Liver (tissue), 3 donors: ENCODE measurements at regions not wholly inside any gene's neighbourhood (a gene's known extent, or its start where the extent isn't known, plus 50 kb on each side); places are given as distances from the start of the nearest gene placed in this dataset.

Source experiments
- CTCF ChIP-seq: fragments of 150-350 bp; IDR thresholded peaks from 2 replicates; pipeline ENCODE4 v1.5.1; 2017; ENCODE audit warnings: improper control_type of control experiment, low read depth, low read length; ENCODE audit not compliant: missing input control
- EGR1 ChIP-seq, 2 donors: IDR thresholded peaks; 2 replicates each; pipeline ENCODE4 v1.6.1; 2016 to 2018; ENCODE audit warnings: antibody characterized with exemption in 2 of 2, low read depth in 2 of 2
- GABPA ChIP-seq, 2 donors: IDR thresholded peaks in 1 of 2; conservative IDR thresholded peaks in 1 of 2; 2 replicates each; pipeline ENCODE4 v1.6.1; 2016; ENCODE audit warnings: antibody characterized with exemption in 2 of 2, mild to moderate bottlenecking in 1 of 2, moderate library complexity in 1 of 2
- NR2F2 ChIP-seq: IDR thresholded peaks from 2 replicates; pipeline ENCODE4 v1.6.1; 2016; ENCODE audit warnings: antibody characterized with exemption
- RAD21 ChIP-seq, 2 donors: IDR thresholded peaks; 2 replicates each; pipeline ENCODE4 v1.6.1; 2016; ENCODE audit warnings: antibody characterized with exemption in 2 of 2, mild to moderate bottlenecking in 2 of 2
- REST ChIP-seq: IDR thresholded peaks from 2 replicates; pipeline ENCODE4 v1.6.1; 2016; ENCODE audit warnings: antibody characterized with exemption, mild to moderate bottlenecking
- SP1 ChIP-seq: IDR thresholded peaks from 2 replicates; pipeline ENCODE4 v1.6.1; 2018; ENCODE audit warnings: antibody characterized with exemption, mild to moderate bottlenecking
- TAF1 ChIP-seq: conservative IDR thresholded peaks from 2 replicates; pipeline ENCODE4 v1.6.1; 2016; ENCODE audit warnings: antibody characterized with exemption, mild to moderate bottlenecking
- YY1 ChIP-seq: IDR thresholded peaks from 2 replicates; pipeline ENCODE4 v1.6.1; 2016; ENCODE audit warnings: antibody characterized with exemption, mild to moderate bottlenecking
- ZBTB33 ChIP-seq: IDR thresholded peaks from 2 replicates; pipeline ENCODE4 v1.6.1; 2016; ENCODE audit warnings: antibody characterized with exemption
- TF ChIP-seq, protein P1 (sequence below): IDR thresholded peaks from 2 replicates; pipeline ENCODE4 v1.6.1; 2016; ENCODE audit warnings: antibody characterized with exemption
- TF ChIP-seq, protein P2 (sequence below): IDR thresholded peaks from 2 replicates; pipeline ENCODE4 v1.6.1; 2016; ENCODE audit warnings: antibody characterized with exemption
- donor health status: healthy.
- donor health status: healthy.

- TF ChIP-seq REST (no peak), CTCF (no peak), ZBTB33 (no peak), YY1 (no peak), NR2F2 (no peak), EGR1 (IDR thresholded peaks at IDR 0.05; ENCODE audit: low read depth in 2 of 2) (no peak), SP1 (no peak), TAF1 (no peak), RAD21 (IDR thresholded peaks at IDR 0.05) (no peak), GABPA (IDR thresholded peaks at IDR 0.05 in 1 of 2, conservative IDR thresholded peaks at IDR 0.05 in 1 of 2) (no peak)
- TF ChIP-seq, protein P1, sequence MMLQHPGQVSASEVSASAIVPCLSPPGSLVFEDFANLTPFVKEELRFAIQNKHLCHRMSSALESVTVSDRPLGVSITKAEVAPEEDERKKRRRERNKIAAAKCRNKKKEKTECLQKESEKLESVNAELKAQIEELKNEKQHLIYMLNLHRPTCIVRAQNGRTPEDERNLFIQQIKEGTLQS = no peak
- TF ChIP-seq, protein P2, sequence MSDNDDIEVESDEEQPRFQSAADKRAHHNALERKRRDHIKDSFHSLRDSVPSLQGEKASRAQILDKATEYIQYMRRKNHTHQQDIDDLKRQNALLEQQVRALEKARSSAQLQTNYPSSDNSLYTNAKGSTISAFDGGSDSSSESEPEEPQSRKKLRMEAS = no peak
Measured at GRCh38 chr1:103187673-103188072, 79.4 kb upstream of the COL11A1 start.
